Neural crest cell (in vitro differentiated cells): ENCODE measurements at regions not wholly inside any gene's neighbourhood (a gene's known extent, or its start where the extent isn't known, plus 50 kb on each side); places are given as distances from the start of the nearest gene placed in this dataset.

Source experiments
- DNase-seq: peaks from one replicate; pipeline ENCODE4 v3.0.0; 2021; ENCODE audit warnings: low read depth, mixed read lengths, low spot score
- H3K27ac Mint-ChIP-seq: one replicate; pipeline ENCODE4 v1.8.0; 2021; ENCODE audit warnings: mild to moderate bottlenecking, mixed read lengths; ENCODE audit not compliant: unreplicated experiment
- H3K27me3 Mint-ChIP-seq: 2 replicates; pipeline ENCODE4 v1.8.0; 2021; ENCODE audit warnings: low read depth, mild to moderate bottlenecking, mixed read lengths
- H3K36me3 Mint-ChIP-seq: 2 replicates; pipeline ENCODE4 v1.8.0; 2021; ENCODE audit warnings: low read depth, mild to moderate bottlenecking, mixed read lengths
- H3K4me1 Mint-ChIP-seq: 2 replicates; pipeline ENCODE4 v1.8.0; 2021; ENCODE audit warnings: mixed read lengths
- H3K4me3 Mint-ChIP-seq: one replicate; pipeline ENCODE4 v1.8.0; 2021; ENCODE audit warnings: mild to moderate bottlenecking, mixed read lengths
- H3K9me3 Mint-ChIP-seq: 2 replicates; pipeline ENCODE4 v1.8.0; 2021; ENCODE audit warnings: mixed read lengths
- TF ChIP-seq, protein P1 (sequence below): fragments of 200-600 bp; sonication (generic); conservative IDR thresholded peaks from 2 replicates; pipeline ENCODE4 v1.5.0; 2021; ENCODE audit warnings: antibody characterized with exemption, mild to moderate bottlenecking

DNA sequence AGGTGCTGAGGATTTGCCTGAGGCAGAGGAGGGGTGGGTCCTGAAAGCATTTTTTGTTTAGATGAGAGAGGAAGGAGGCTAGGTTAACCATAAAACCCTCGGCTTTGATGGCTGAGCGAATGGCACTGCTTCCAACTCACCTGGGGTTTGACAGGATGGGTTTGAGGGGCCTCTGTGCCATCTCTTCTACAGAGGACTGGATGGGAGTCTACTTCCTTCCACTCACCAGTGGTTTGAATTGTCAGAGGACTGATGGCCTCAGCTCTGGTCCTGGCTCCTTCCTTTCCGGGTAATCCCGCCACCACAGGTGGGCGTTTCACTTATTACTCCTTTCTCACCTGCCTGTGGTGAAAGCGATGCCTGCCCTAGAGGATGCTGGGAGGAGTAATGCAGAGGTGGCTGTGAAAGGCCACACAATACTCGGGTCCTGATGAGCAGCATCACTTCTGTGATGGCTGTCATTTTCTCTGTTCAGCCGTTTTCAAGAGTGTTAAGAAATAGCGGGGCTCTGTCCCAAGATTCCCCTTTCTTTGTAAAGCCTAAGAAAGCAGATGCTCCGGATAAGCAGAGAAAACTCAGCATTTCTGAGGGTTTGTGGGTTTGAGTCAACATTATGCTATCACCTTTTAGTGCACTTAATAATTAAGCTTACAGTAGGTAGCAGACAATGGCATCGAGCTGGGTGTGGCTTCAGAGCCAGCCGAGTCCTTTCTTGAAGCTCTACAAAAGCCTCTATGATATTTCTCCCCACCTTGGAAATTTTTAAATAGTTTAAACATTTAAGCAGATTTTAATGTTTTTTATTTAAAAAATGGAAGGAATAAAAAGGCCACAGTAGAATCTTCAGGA, 220.7 kb downstream of the HLX start:
- Mint-ChIP-seq H3K36me3 (peaks cover 2% of the 10 kb centered on the region), H3K27me3 (peaks cover 12% of the 10 kb centered on the region), H3K9me3 (no peaks in the 10 kb centered on the region), H3K27ac (no peak overlapping the region), H3K4me3 (no peak overlapping the region), H3K4me1 (no peaks in the 10 kb centered on the region)
- no peak for DNase-seq
- TF ChIP-seq, protein P1, sequence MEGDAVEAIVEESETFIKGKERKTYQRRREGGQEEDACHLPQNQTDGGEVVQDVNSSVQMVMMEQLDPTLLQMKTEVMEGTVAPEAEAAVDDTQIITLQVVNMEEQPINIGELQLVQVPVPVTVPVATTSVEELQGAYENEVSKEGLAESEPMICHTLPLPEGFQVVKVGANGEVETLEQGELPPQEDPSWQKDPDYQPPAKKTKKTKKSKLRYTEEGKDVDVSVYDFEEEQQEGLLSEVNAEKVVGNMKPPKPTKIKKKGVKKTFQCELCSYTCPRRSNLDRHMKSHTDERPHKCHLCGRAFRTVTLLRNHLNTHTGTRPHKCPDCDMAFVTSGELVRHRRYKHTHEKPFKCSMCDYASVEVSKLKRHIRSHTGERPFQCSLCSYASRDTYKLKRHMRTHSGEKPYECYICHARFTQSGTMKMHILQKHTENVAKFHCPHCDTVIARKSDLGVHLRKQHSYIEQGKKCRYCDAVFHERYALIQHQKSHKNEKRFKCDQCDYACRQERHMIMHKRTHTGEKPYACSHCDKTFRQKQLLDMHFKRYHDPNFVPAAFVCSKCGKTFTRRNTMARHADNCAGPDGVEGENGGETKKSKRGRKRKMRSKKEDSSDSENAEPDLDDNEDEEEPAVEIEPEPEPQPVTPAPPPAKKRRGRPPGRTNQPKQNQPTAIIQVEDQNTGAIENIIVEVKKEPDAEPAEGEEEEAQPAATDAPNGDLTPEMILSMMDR: no peak

GRCh38 chr1:221100611-221101010, 221.4 kb downstream of the HLX start:
- no peaks in the 10 kb centered on the region for H3K4me1 Mint-ChIP-seq
- H3K27ac Mint-ChIP-seq: no peak overlapping the region
- H3K9me3 Mint-ChIP-seq: no peaks in the 10 kb centered on the region
- peaks cover 2% of the 10 kb centered on the region for H3K36me3 Mint-ChIP-seq
- H3K27me3 Mint-ChIP-seq: peaks cover 18% of the 10 kb centered on the region
- TF ChIP-seq, protein P1: no peak
- H3K4me3 Mint-ChIP-seq: no peak overlapping the region
- DNase-seq: no peak

GRCh38 chr1:221101807-221102605, 222.8 kb downstream of the HLX start:
- Mint-ChIP-seq H3K36me3 (peaks cover 2% of the 10 kb centered on the region), H3K27ac (no peak overlapping the region), H3K4me1 (no peaks in the 10 kb centered on the region), H3K27me3 (peaks cover 23% of the 10 kb centered on the region), H3K4me3 (no peak overlapping the region), H3K9me3 (no peaks in the 10 kb centered on the region)
- TF ChIP-seq, protein P1: no peak
- no peak for DNase-seq

- TF ChIP-seq, protein P1: no peak
- Mint-ChIP-seq H3K4me3 (no peak overlapping the region), H3K27ac (no peak overlapping the region), H3K27me3 (peaks cover 24% of the 10 kb centered on the region), H3K9me3 (no peaks in the 10 kb centered on the region), H3K4me1 (no peaks in the 10 kb centered on the region), H3K36me3 (no peaks in the 10 kb centered on the region)
- DNase-seq: no peak
Measured at GRCh38 chr1:221104596-221104995, 225.4 kb downstream of the HLX start.

DNA sequence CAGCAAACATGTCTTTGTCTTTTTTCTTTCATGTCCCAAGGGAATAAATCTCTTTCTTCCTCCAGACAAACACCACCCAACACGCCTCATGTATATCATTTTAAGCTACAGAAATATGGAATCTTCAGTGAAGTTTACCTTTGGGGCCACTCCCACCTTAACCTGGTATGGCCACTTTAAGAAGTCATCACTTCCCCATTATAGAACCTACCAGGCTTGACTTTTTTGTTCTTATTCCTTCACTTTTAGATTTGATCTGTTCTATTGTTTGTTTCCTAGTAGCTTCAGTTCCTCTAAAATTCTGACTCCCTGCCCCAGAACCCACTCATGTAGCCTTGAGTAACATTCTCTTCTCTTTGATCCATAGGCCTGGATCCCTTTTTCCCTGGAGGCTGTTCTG, 226.3 kb downstream of the HLX start:
- Mint-ChIP-seq H3K4me1 (no peaks in the 10 kb centered on the region), H3K4me3 (no peak overlapping the region), H3K27me3 (peaks cover 24% of the 10 kb centered on the region), H3K36me3 (no peaks in the 10 kb centered on the region), H3K9me3 (peaks cover 2% of the 10 kb centered on the region), H3K27ac (no peak overlapping the region)
- TF ChIP-seq, protein P1: no peak
- no peak for DNase-seq
